ENCODE measurements at regions not wholly inside any gene's neighbourhood (a gene's known extent, or its start where the extent isn't known, plus 50 kb on each side); places are given as distances from the start of the nearest gene placed in this dataset.

DNA sequence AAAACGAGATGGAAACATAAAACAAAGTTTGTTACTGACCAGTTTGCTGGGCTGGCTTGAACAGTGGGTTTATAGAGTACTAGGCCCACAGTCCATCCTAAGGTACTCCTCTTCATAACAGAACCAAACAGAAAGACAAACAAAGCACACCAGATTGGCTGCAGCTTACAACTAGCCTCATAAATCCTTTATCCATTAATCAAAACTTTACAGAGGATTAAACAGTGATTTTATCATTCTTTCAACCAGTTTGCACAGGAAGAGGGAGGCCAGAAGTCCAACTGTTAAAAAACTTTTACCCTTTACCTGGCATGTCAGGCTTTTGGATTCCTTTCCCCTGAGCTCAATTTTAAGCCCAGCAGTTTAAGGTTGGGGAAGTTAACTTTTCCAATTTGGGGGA lies 1467.6 kb downstream of the MAT2B start:
- no peaks in the 10 kb centered on the region for H3K36me3 ChIP-seq (ENCODE audit: insufficient read depth, low read length)
- no peaks in the 10 kb centered on the region for H3K79me2 ChIP-seq (ENCODE audit: insufficient read depth, low read length)
- H3K9ac ChIP-seq (ENCODE audit: low read length): no peak overlapping the region
- no peak overlapping the region for H3K4me3 ChIP-seq (ENCODE audit: low read depth, low read length, poor library complexity, severe bottlenecking)
- no peaks in the 10 kb centered on the region for H4K20me1 ChIP-seq (ENCODE audit: insufficient read depth, low read length)
- no peaks in the 10 kb centered on the region for H3K27me3 ChIP-seq (ENCODE audit: insufficient read depth, low read length)
- H3F3A ChIP-seq (ENCODE audit: insufficient read depth, low read length): no peaks in the 10 kb centered on the region
- TF ChIP-seq, protein P1, sequence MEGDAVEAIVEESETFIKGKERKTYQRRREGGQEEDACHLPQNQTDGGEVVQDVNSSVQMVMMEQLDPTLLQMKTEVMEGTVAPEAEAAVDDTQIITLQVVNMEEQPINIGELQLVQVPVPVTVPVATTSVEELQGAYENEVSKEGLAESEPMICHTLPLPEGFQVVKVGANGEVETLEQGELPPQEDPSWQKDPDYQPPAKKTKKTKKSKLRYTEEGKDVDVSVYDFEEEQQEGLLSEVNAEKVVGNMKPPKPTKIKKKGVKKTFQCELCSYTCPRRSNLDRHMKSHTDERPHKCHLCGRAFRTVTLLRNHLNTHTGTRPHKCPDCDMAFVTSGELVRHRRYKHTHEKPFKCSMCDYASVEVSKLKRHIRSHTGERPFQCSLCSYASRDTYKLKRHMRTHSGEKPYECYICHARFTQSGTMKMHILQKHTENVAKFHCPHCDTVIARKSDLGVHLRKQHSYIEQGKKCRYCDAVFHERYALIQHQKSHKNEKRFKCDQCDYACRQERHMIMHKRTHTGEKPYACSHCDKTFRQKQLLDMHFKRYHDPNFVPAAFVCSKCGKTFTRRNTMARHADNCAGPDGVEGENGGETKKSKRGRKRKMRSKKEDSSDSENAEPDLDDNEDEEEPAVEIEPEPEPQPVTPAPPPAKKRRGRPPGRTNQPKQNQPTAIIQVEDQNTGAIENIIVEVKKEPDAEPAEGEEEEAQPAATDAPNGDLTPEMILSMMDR (IDR thresholded peaks at IDR 0.05; ENCODE audit: low read length): no peak
- TF ChIP-seq EZH2 (IDR thresholded peaks at IDR 0.05; ENCODE audit: borderline replicate concordance, low read length): no peak
- H3K4me1 ChIP-seq (ENCODE audit: insufficient read depth, low read length, severe bottlenecking): no peaks in the 10 kb centered on the region
- no peak overlapping the region for H2AFZ ChIP-seq (ENCODE audit: low read length)
- H3K4me2 ChIP-seq (ENCODE audit: low read length): no peak overlapping the region
- H3K27ac ChIP-seq (ENCODE audit: low read depth, low read length, poor library complexity, severe bottlenecking): no peak overlapping the region
- H3K9me3 ChIP-seq (ENCODE audit: low read length): no peaks in the 10 kb centered on the region
- no peaks in the 10 kb centered on the region for H3K9me2 ChIP-seq (ENCODE audit: low read depth, low read length)

DNA sequence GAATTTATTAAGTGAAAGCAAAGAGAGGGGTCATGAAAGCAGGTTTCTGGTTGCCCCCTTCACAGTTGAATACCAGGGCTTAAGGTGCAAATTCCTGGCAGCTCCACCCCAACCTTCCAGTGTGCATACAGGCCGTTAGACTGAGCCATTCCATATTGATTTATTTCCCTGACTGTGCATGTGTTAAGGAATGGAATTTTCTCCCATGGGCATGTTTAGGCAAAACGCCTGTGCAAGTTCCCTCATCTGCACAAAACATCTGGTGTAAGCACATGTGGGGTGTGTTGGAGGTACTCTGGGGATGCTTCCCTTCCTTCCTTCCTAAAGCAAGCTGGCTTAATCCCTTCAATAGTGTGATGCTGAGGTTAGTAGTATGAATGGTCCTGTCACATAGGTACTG lies 1470.6 kb downstream of the MAT2B start:
- H3K4me3 ChIP-seq (ENCODE audit: low read depth, low read length, poor library complexity, severe bottlenecking): no peak overlapping the region
- no peaks in the 10 kb centered on the region for H3K9me3 ChIP-seq (ENCODE audit: low read length)
- H3K9ac ChIP-seq (ENCODE audit: low read length): no peak overlapping the region
- no peaks in the 10 kb centered on the region for H3K4me1 ChIP-seq (ENCODE audit: insufficient read depth, low read length, severe bottlenecking)
- H3K27ac ChIP-seq (ENCODE audit: low read depth, low read length, poor library complexity, severe bottlenecking): no peak overlapping the region
- TF ChIP-seq, protein P1 (IDR thresholded peaks at IDR 0.05; ENCODE audit: low read length): no peak
- TF ChIP-seq EZH2 (IDR thresholded peaks at IDR 0.05; ENCODE audit: borderline replicate concordance, low read length): no peak
- H3K79me2 ChIP-seq (ENCODE audit: insufficient read depth, low read length): no peaks in the 10 kb centered on the region
- no peaks in the 10 kb centered on the region for H4K20me1 ChIP-seq (ENCODE audit: insufficient read depth, low read length)
- H2AFZ ChIP-seq (ENCODE audit: low read length): no peak overlapping the region
- no peak overlapping the region for H3K4me2 ChIP-seq (ENCODE audit: low read length)
- H3K36me3 ChIP-seq (ENCODE audit: insufficient read depth, low read length): no peaks in the 10 kb centered on the region
- H3F3A ChIP-seq (ENCODE audit: insufficient read depth, low read length): no peaks in the 10 kb centered on the region
- H3K27me3 ChIP-seq (ENCODE audit: insufficient read depth, low read length): no peaks in the 10 kb centered on the region
- no peaks in the 10 kb centered on the region for H3K9me2 ChIP-seq (ENCODE audit: low read depth, low read length)

DNA sequence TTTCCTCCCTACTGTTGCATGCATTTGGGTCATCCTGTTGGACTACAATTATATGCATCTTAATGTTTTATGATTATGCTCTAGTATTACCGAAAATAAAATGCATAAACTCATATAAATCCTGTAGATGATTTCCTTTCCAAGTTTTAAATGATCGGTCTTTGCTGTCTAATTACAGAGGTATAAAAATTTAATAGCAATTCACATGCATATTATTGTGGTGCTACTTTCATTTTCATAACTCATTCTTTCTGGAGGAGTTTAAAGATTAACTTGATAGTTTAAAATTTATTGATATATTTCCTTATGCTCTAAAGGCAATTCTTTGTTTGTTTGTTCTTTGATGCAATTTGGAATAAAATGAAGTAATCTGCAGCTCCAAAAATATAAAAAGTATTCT lies 1475.1 kb downstream of the MAT2B start:
- H4K20me1 ChIP-seq (ENCODE audit: insufficient read depth, low read length): no peaks in the 10 kb centered on the region

More for the DNA sequence above, 1475.1 kb downstream of the MAT2B start:
- Histone ChIP-seq H3F3A (ENCODE audit: insufficient read depth, low read length) (no peaks in the 10 kb centered on the region), H3K4me3 (ENCODE audit: low read depth, low read length, poor library complexity, severe bottlenecking) (no peak overlapping the region), H3K9me2 (ENCODE audit: low read depth, low read length) (no peaks in the 10 kb centered on the region), H2AFZ (ENCODE audit: low read length) (no peak overlapping the region), H3K36me3 (ENCODE audit: insufficient read depth, low read length) (no peaks in the 10 kb centered on the region), H3K27ac (ENCODE audit: low read depth, low read length, poor library complexity, severe bottlenecking) (no peak overlapping the region), H3K4me1 (ENCODE audit: insufficient read depth, low read length, severe bottlenecking) (no peaks in the 10 kb centered on the region), H3K9ac (ENCODE audit: low read length) (no peak overlapping the region), H3K27me3 (ENCODE audit: insufficient read depth, low read length) (no peaks in the 10 kb centered on the region), H3K4me2 (ENCODE audit: low read length) (no peak overlapping the region), H3K79me2 (ENCODE audit: insufficient read depth, low read length) (no peaks in the 10 kb centered on the region), H3K9me3 (ENCODE audit: low read length) (no peaks in the 10 kb centered on the region)
- no peak for TF ChIP-seq EZH2 (IDR thresholded peaks at IDR 0.05; ENCODE audit: borderline replicate concordance, low read length)
- TF ChIP-seq, protein P1 (IDR thresholded peaks at IDR 0.05; ENCODE audit: low read length): no peak
